ENCODE measurements at regions not wholly inside any gene's neighbourhood (a gene's known extent, or its start where the extent isn't known, plus 50 kb on each side); places are given as distances from the start of the nearest gene placed in this dataset.

GRCh38 chr5:143560378-143560777 is 156.9 kb upstream of the NR3C1 start:
- no peak overlapping the region for H3T11ph ChIP-seq (ENCODE audit: low read length)
- H3K4me2 ChIP-seq (ENCODE audit: insufficient read depth, insufficient read length, low read length): no peak overlapping the region
- no peak overlapping the region for H3K56ac ChIP-seq (ENCODE audit: insufficient read length, low read depth, low read length)
- H3K14ac ChIP-seq (ENCODE audit: insufficient read depth, low read length): no peak overlapping the region
- H3K27ac Mint-ChIP-seq: no peak overlapping the region
- no peak overlapping the region for H2BK5ac ChIP-seq (ENCODE audit: insufficient read length, low read length)
- H2BK20ac ChIP-seq (ENCODE audit: low read depth, low read length, poor library complexity, severe bottlenecking): no peak overlapping the region
- H3K4me3 Mint-ChIP-seq: no peak overlapping the region
- H3K36me3 Mint-ChIP-seq (ENCODE audit: insufficient read depth in 1 of 3, low read depth in 3 of 3): no peaks in the 10 kb centered on the region
- no CpG with 5 or more reads among the region's 1 CpG for WGBS (ENCODE audit: extremely low coverage, insufficient read length, low lambda C conversion rate)
- no peak overlapping the region for H3K4ac ChIP-seq (ENCODE audit: low read depth, low read length)
- H3K27me3 ChIP-seq (ENCODE audit: insufficient read depth, low read length): no peaks in the 10 kb centered on the region
- H3K79me1 ChIP-seq (ENCODE audit: insufficient read depth, low read depth, low read length, poor library complexity, severe bottlenecking): no peaks in the 10 kb centered on the region
- peaks cover 6 to 7% of the 10 kb centered on the region in 2 experiments for H3K4me1 Mint-ChIP-seq
- H3K4me1 ChIP-seq (ENCODE audit: insufficient read depth, low read length): peaks cover 2% of the 10 kb centered on the region
- H3K9me3 Mint-ChIP-seq: no peaks in the 10 kb centered on the region
- H3K18ac ChIP-seq (ENCODE audit: insufficient read length, low read depth, low read length): no peak overlapping the region
- H4K91ac ChIP-seq (ENCODE audit: insufficient read length, low read depth, low read length): no peak overlapping the region
- H2BK120ac ChIP-seq (ENCODE audit: low read depth, low read length, poor library complexity, severe bottlenecking): no peak overlapping the region
- no peak overlapping the region for H2AK5ac ChIP-seq (ENCODE audit: insufficient read length, low read length)
- H3K27me3 Mint-ChIP-seq (ENCODE audit: low read depth): no peaks in the 10 kb centered on the region
- H3K27ac ChIP-seq (ENCODE audit: insufficient read length, low read depth, low read length): no peak overlapping the region
- H4K20me1 ChIP-seq (ENCODE audit: control insufficient read depth, insufficient read depth, insufficient read length): no peaks in the 10 kb centered on the region
- no peak for DNase-seq
- H3K9me3 ChIP-seq (ENCODE audit: control insufficient read depth, low read depth, low read length): no peaks in the 10 kb centered on the region
- H2BK12ac ChIP-seq (ENCODE audit: insufficient read length, low read depth, low read length): no peak overlapping the region
- H2BK15ac ChIP-seq (ENCODE audit: low read depth, low read length): no peak overlapping the region
- H3K23me2 ChIP-seq (ENCODE audit: insufficient read length, low read depth, low read length, poor library complexity, severe bottlenecking): no peaks in the 10 kb centered on the region
- no peak overlapping the region for H4K5ac ChIP-seq (ENCODE audit: insufficient read length, low read depth, low read length)
- no peak overlapping the region for H2AFZ ChIP-seq (ENCODE audit: low read length)
- H3K9ac ChIP-seq (ENCODE audit: extremely low read depth, insufficient read length, low read length): no peak overlapping the region
- no peak overlapping the region for H3K23ac ChIP-seq (ENCODE audit: insufficient read length, low read depth, low read length)
- TF ChIP-seq CTCF (conservative IDR thresholded peaks at IDR 0.05): no peak
- no peaks in the 10 kb centered on the region for H3K79me2 ChIP-seq (ENCODE audit: insufficient read depth, low read length)
- no peak overlapping the region for H4K8ac ChIP-seq (replicated peaks; ENCODE audit: insufficient read length, low read depth, low read length)

All from H9 (cell line).